LNCAP (cell line): ENCODE measurements at regions not wholly inside any gene's neighbourhood (a gene's known extent, or its start where the extent isn't known, plus 50 kb on each side); places are given as distances from the start of the nearest gene placed in this dataset.

Experiments used
- TF ChIP-seq, protein P1 (sequence below): fragments of 450-650 bp; IDR thresholded peaks from 2 replicates; pipeline ENCODE4 v1.5.1; 2017; ENCODE audit warnings: mild to moderate bottlenecking

GRCh38 chrX:39931529-39932282, 166.1 kb downstream of the BCOR start:
- TF ChIP-seq, protein P1, sequence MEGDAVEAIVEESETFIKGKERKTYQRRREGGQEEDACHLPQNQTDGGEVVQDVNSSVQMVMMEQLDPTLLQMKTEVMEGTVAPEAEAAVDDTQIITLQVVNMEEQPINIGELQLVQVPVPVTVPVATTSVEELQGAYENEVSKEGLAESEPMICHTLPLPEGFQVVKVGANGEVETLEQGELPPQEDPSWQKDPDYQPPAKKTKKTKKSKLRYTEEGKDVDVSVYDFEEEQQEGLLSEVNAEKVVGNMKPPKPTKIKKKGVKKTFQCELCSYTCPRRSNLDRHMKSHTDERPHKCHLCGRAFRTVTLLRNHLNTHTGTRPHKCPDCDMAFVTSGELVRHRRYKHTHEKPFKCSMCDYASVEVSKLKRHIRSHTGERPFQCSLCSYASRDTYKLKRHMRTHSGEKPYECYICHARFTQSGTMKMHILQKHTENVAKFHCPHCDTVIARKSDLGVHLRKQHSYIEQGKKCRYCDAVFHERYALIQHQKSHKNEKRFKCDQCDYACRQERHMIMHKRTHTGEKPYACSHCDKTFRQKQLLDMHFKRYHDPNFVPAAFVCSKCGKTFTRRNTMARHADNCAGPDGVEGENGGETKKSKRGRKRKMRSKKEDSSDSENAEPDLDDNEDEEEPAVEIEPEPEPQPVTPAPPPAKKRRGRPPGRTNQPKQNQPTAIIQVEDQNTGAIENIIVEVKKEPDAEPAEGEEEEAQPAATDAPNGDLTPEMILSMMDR: no peak

DNA sequence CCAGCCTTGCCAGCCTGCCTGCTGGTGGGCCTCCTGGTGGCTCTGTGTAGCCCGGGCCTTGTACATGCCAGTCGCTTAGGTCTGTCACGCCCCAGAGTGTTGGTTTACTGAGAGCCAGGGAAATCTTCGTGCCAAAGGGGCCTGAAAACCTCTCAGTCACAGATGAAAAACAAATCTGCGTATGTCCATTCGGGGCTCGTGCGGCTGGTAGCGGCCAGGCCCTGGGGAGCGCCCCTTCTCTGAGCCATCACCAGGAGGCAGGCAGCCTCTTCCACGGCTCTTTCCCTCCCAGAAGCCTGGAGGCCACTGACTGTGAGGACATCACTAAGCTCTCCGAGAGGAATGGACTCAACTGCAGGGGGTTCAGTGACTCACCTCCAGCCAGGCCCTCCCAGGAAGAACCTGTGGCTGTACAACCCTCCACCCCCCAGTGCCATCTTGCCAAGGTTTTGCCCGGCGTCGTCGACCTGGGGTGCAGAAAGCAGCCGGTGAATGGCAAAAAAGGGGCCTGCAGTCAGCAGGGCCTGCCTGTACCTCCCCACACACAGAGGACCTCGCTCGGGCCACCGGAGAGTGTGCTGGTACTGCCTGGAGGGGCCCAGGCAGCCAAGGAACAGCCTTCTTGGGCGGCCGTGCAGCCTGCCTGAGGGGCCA, 162.2 kb downstream of the BCOR start:
- TF ChIP-seq, protein P1: no peak

DNA sequence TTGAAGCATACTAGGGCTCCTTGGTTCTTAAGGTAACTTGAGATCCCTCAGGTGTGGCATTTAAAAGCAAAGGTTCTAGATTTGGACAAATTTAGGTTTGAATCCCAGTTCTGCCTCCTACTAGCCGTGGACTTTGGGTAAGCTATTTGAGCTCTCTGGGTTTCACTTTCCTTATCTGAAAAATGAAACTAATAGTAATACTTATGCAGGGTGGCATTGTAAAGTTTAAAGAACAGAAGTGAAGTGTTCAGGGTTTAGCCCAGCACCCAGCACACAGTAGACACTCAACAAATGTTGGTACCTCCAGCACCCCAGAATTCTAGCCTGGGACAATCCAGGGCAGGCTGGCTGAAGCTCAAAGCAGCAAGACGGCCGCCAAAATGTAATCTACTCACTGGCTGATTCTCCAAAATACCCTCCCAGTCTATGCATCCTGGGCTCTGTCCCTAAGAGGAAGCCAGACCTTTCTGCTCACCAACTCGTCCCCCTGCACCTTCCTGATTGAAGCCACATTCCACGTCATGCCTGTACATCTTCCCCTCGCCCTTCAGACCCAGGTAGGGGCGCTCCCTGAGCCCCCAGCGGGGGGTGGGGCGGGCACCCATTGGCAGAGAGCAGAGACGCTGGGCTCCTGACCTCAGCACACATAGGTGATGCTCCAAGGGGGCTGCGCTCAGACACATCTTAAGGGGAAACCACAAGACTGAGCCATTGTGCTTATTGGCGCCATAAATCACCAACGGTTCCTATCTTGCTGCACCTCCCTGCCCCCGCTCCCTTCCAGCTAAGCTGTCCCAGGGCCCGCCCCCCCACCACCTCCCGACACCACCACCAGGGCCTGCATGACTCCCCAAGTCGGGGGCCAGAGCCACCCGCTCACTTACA, 160.6 kb downstream of the BCOR start:
- TF ChIP-seq, protein P1: no peak

DNA sequence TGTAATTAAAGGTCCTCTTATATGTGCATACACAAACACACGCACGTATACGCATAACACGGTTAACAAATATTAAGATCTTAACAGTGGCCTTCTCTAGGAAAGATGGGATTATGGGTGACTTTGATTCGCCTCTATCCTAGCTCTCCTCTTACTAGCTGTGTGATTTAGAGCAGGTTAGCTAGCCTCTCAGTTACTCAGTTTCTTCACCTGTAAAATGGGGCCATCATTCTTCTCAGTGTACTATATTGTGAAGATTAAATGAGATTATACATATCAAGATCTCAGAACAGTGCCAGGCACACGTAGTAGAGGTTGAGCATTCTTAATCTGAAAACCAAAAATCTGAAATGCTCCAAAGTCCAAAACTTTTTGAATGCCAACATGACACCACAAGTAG, 159.3 kb downstream of the BCOR start:
- TF ChIP-seq, protein P1: no peak

GRCh38 chrX:39939678-39940077, 158.1 kb downstream of the BCOR start:
- TF ChIP-seq, protein P1: no peak

DNA sequence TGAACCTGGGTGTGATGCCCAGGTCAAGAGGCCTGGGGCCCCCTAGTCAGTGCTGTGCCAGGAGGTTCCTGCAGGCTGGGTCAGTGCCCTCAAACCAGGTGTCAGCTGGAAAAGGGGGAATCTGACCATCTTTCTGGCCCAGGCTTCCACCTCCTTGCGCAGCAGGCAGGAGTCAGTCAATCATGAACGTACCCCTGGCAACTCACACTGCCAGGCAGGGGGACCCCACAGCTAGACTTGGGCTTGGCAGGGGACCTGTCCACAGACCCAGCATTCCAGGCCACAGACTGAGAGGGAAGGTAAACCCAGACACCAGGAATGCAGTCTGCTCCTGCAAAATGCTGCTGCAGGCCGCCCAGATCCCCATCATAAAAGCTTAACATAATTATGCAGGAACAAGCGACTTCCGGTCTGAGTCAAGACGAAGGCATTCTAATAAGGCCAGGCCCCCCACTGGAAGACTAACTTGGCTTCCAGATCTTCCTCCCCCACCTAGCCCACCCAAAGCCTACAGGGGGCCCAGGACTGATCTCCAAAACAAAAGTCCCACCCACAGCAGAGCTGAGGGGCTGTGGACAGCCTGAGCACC, 156.3 kb downstream of the BCOR start:
- TF ChIP-seq, protein P1: no peak

- TF ChIP-seq, protein P1: no peak
These were observed 153.3 kb downstream of the BCOR start for GRCh38 chrX:39944416-39944815.
